ENCODE measurements at regions not wholly inside any gene's neighbourhood (a gene's known extent, or its start where the extent isn't known, plus 50 kb on each side); places are given as distances from the start of the nearest gene placed in this dataset.

DNA sequence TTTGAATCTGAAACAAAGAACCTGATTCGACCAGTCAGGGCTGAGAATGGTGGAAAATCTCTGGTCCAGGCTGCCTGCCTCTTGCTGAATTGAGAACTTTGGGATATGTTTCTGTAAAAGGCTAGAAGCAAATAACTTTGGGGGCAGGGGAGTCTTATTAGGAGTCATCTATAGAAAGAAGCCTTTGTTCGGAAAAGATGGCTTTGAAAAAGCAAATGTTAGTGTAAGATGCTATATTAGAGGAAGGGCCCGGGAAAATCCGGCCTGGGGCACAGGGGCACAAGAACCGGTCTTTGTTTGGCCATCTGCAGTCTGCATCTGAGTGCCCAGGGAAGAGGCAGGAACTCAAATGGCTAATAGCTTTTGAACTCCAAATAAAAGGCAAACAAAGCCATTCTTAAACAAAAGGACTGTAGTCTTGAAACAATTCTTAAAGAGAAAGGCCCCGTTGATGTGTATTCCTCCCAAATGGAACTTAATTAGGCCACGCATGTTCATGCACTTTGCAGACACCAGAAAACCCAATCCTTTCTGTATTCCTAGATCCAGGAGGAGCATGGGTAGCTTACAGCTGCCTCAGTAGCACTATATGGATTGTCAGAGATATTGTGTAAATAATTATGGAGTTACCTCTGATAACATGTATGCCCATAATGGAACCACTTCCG is 180.0 kb upstream of the ARL4C start:
- TF ChIP-seq, protein P1, sequence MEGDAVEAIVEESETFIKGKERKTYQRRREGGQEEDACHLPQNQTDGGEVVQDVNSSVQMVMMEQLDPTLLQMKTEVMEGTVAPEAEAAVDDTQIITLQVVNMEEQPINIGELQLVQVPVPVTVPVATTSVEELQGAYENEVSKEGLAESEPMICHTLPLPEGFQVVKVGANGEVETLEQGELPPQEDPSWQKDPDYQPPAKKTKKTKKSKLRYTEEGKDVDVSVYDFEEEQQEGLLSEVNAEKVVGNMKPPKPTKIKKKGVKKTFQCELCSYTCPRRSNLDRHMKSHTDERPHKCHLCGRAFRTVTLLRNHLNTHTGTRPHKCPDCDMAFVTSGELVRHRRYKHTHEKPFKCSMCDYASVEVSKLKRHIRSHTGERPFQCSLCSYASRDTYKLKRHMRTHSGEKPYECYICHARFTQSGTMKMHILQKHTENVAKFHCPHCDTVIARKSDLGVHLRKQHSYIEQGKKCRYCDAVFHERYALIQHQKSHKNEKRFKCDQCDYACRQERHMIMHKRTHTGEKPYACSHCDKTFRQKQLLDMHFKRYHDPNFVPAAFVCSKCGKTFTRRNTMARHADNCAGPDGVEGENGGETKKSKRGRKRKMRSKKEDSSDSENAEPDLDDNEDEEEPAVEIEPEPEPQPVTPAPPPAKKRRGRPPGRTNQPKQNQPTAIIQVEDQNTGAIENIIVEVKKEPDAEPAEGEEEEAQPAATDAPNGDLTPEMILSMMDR (IDR thresholded peaks at IDR 0.05): no peak
- no peak for TF ChIP-seq POLR2A (IDR thresholded peaks at IDR 0.05)
- no peak for TF ChIP-seq EP300 (IDR thresholded peaks at IDR 0.05)

All from tibial nerve (tissue), 4 donors.